GM18907 (cell line): ENCODE measurements at regions not wholly inside any gene's neighbourhood (a gene's known extent, or its start where the extent isn't known, plus 50 kb on each side); places are given as distances from the start of the nearest gene placed in this dataset.
A peak's percentile ranks its signal among the peaks of the same experiment; 100 is the strongest.

Experiments used
- ATAC-seq: cut with Tn5 transposase; IDR thresholded peaks from one replicate; pipeline ENCODE4 v1.9.1; 2021; ENCODE audit warnings: mild to moderate bottlenecking, moderate library complexity; ENCODE audit not compliant: unreplicated experiment

- ATAC-seq: no peak
Measured at GRCh38 chr2:74063486-74063885, 78.8 kb downstream of the TET3 start.

- no peak for ATAC-seq
Measured at GRCh38 chr2:74065456-74065855, 80.7 kb downstream of the TET3 start.

- no peak for ATAC-seq
Measured at GRCh38 chr2:74066491-74067203, 81.1 kb downstream of the BOLA3 start.

- ATAC-seq: no peak
Measured at GRCh38 chr2:74067221-74067747, 80.4 kb downstream of the BOLA3 start.

- no peak for ATAC-seq
Measured at GRCh38 chr2:74070991-74071390, 76.7 kb downstream of the BOLA3 start.

GRCh38 chr2:74071426-74071825 lies 76.3 kb downstream of the BOLA3 start:
- no peak for ATAC-seq

GRCh38 chr2:74072565-74072964 lies 75.1 kb downstream of the BOLA3 start:
- ATAC-seq: no peak

GRCh38 chr2:74074487-74074886 lies 73.2 kb downstream of the BOLA3 start:
- no peak for ATAC-seq

GRCh38 chr2:74076074-74076470 lies 71.6 kb downstream of the BOLA3 start:
- ATAC-seq: no peak

GRCh38 chr2:74077636-74078035 lies 70.1 kb downstream of the BOLA3 start:
- ATAC-seq: no peak

- ATAC-seq: no peak
Measured at GRCh38 chr2:74078466-74078865, 69.2 kb downstream of the BOLA3 start.

GRCh38 chr2:74079522-74080341 lies 68.0 kb downstream of the BOLA3 start:
- ATAC-seq: peak; percentile 66

- peak; percentile 24 for ATAC-seq
Measured at GRCh38 chr2:74080346-74080745, 67.4 kb downstream of the BOLA3 start.

- no peak for ATAC-seq
Measured at GRCh38 chr2:74081030-74081762, 66.5 kb downstream of the BOLA3 start.

GRCh38 chr2:74081763-74082110 lies 66.0 kb downstream of the BOLA3 start:
- ATAC-seq: no peak

GRCh38 chr2:74083750-74084149 lies 64.0 kb downstream of the BOLA3 start:
- no peak for ATAC-seq
